T-helper 1 cell treated with Interleukin-12 subunit alpha and Interleukin-12 subunit beta and Interleukin-4 antibody, amounts not matched to agents 30 μg/mL and 1 μg/mL, for 36 hours (primary cell): ENCODE measurements at regions not wholly inside any gene's neighbourhood (a gene's known extent, or its start where the extent isn't known, plus 50 kb on each side); places are given as distances from the start of the nearest gene placed in this dataset.

Experiments
- H3K27ac Mint-ChIP-seq: one replicate; pipeline ENCODE4 v1.8.0; 2021; ENCODE audit warnings: mild to moderate bottlenecking, mixed read lengths
- H3K27me3 Mint-ChIP-seq: one replicate; pipeline ENCODE4 v1.8.0; 2021; ENCODE audit warnings: low read depth, mixed read lengths
- H3K36me3 Mint-ChIP-seq: one replicate; pipeline ENCODE4 v1.8.0; 2021; ENCODE audit warnings: low read depth, mixed read lengths
- H3K4me1 Mint-ChIP-seq: one replicate; pipeline ENCODE4 v1.8.0; 2021; ENCODE audit warnings: low read depth, mixed read lengths
- H3K4me3 Mint-ChIP-seq: one replicate; pipeline ENCODE4 v1.8.0; 2021; ENCODE audit warnings: mild to moderate bottlenecking, moderate library complexity, mixed read lengths
- H3K9me3 Mint-ChIP-seq: one replicate; pipeline ENCODE4 v1.8.0; 2021; ENCODE audit warnings: mixed read lengths

DNA sequence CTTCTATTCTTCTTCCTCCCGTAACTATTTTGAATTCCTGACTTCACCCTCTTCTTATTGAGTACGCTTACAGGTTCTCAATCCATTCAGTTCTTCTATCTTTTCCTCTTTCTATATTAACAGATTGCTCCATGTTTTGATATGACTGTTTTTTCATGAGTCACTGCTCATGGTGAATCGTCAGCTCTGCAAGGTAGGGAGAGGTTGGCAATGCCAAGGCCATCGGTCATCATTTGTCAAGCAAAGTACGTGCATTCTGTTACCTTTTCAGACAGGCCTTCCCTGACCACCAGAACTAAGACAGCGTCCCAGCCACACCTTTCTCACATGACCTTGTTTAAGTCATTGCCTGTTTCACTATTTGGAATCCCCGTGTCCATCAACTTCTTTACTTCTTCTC lies 1001.9 kb upstream of the SORCS1 start:
- H3K36me3 Mint-ChIP-seq: no peaks in the 10 kb centered on the region
- H3K9me3 Mint-ChIP-seq: no peaks in the 10 kb centered on the region
- no peak overlapping the region for H3K27ac Mint-ChIP-seq
- H3K27me3 Mint-ChIP-seq: no peaks in the 10 kb centered on the region
- no peaks in the 10 kb centered on the region for H3K4me1 Mint-ChIP-seq
- no peak overlapping the region for H3K4me3 Mint-ChIP-seq

DNA sequence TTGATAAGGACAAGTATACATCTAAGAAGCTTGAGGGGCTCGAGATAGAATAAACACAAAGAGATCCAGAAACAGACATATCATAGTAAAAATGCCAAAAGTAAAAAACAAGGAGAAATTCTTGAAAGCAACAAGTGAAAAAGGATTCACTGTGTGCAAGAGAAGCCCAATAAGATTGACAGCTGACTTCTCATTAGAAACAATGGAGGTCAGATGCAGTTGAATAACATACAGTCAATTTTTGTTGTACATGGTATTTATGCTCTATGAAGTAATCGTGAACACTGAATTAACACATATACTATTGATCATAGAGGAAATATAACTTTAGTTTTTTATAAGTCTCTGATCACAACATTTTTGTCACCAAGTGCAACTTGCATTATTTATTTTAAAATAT lies 982.8 kb upstream of the SORCS1 start:
- Mint-ChIP-seq H3K9me3 (peaks cover 11% of the 10 kb centered on the region), H3K36me3 (no peaks in the 10 kb centered on the region), H3K27ac (no peak overlapping the region), H3K27me3 (no peaks in the 10 kb centered on the region), H3K4me1 (no peaks in the 10 kb centered on the region), H3K4me3 (no peak overlapping the region)

DNA sequence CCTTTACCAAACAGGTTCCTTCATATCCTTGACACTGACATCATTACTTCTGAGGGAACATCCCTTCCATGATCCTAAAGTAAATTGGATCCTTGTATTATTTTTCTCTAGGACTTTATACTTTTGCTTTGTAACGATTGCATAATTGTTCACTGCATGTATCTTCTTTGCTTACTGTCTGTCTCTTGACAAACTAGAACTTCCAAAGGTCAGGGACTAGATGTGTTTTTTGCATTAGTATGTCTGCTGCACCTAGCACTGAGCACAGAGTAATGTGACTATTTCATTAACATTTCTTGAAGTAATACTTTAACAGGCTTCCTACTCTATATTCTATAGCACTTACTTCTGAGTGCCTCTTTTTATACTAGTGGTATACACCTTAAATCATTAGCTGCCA lies 976.6 kb upstream of the SORCS1 start:
- Mint-ChIP-seq H3K4me3 (no peak overlapping the region), H3K27me3 (no peaks in the 10 kb centered on the region), H3K4me1 (no peaks in the 10 kb centered on the region), H3K9me3 (peaks cover 7% of the 10 kb centered on the region), H3K36me3 (no peaks in the 10 kb centered on the region), H3K27ac (no peak overlapping the region)

DNA sequence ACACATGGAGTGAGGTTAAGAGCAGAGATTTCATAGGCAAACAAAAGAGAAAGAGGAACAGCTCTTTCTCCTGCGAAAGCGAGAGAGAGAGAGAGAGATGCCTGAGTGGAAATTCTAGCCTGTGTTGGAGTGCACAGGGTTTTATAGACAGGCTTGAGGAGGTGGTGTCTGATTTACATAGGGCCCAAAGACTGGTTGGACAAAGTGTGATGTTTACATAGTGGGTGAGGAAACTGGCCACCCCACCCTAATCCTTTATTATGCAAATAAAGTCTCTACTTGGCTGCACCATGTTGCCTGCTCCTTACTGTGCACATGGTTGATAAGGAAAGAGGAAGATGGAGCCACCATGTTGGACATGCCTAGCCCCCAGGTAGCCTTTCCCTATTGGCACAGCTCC lies 967.8 kb upstream of the SORCS1 start:
- no peaks in the 10 kb centered on the region for H3K36me3 Mint-ChIP-seq
- H3K4me3 Mint-ChIP-seq: no peak overlapping the region
- no peaks in the 10 kb centered on the region for H3K27me3 Mint-ChIP-seq
- H3K4me1 Mint-ChIP-seq: no peaks in the 10 kb centered on the region
- H3K9me3 Mint-ChIP-seq: peaks cover 6% of the 10 kb centered on the region
- no peak overlapping the region for H3K27ac Mint-ChIP-seq

DNA sequence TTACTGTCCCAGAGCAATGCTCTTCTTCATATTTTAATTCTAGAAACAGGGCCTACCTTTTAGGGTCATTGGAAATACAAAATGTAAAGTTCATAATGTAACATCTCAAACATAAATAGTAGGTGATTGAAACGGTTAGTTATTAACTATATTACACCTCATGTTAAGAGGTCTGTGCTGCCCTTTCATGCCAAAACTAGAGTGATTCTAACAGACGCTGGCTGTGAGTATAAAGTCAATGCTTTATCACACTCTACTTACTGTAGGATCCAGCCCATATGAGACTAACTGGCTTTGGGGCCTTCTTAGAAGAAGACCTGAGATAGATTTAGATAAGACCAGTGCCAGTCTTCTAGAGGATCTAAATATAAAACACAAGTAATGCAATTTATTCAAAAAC lies 966.1 kb upstream of the SORCS1 start:
- Mint-ChIP-seq H3K4me1 (no peaks in the 10 kb centered on the region), H3K4me3 (no peak overlapping the region), H3K27ac (no peak overlapping the region), H3K27me3 (no peaks in the 10 kb centered on the region), H3K36me3 (no peaks in the 10 kb centered on the region), H3K9me3 (no peaks in the 10 kb centered on the region)

DNA sequence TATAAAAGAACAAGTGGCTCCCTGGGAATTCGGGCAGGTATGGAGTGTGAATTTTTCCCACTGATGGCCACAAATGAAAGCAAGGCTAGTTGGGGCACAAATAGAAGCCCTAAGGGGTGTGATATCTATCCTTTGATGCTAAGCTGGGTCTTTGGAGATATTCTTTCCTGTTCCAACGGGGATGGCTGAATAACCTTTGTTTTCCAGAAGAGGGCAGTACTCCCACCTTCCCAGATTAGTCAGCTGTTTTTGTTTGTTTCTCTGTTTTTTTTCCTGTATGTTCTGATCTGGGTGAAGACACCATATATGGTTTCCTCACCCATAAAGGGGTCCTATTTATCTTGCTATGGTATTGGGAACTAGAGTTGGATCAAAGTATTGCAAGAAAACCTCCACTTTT lies 947.7 kb upstream of the SORCS1 start:
- H3K27me3 Mint-ChIP-seq: no peaks in the 10 kb centered on the region
- H3K36me3 Mint-ChIP-seq: no peaks in the 10 kb centered on the region
- H3K27ac Mint-ChIP-seq: no peak overlapping the region
- H3K4me1 Mint-ChIP-seq: no peaks in the 10 kb centered on the region
- peaks cover 16% of the 10 kb centered on the region for H3K9me3 Mint-ChIP-seq
- H3K4me3 Mint-ChIP-seq: no peak overlapping the region

DNA sequence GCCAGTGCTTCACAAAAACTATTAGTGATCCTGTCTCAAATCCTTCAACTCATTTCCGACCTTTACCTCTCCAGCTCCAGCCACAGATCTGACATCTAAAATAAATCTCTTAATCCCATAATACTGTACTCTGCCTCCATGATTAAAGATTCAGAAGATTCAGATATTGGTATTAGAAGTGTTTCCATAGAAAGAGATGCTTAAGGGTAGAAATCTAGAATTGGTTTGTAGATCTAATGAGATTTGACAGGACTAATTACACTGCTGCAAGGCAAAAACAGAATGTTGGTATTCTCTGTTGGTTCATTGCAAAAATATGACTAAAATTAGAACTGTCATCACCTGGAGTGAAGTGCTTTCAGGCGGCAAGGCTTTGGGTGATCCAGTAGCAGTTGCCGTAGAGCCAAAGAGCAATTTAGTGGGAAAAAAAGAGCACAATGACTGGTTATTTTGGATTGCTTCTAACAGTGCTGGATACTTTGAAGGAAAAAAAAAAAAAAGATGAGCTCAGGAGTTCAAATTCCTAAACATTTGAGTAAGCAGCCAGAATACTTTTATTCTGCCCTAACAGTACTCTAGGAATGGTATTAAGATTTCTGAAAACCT lies 940.1 kb upstream of the SORCS1 start:
- H3K4me3 Mint-ChIP-seq: no peak overlapping the region
- H3K27ac Mint-ChIP-seq: no peak overlapping the region
- no peaks in the 10 kb centered on the region for H3K4me1 Mint-ChIP-seq
- H3K9me3 Mint-ChIP-seq: peaks cover 7% of the 10 kb centered on the region
- no peaks in the 10 kb centered on the region for H3K27me3 Mint-ChIP-seq
- no peaks in the 10 kb centered on the region for H3K36me3 Mint-ChIP-seq

DNA sequence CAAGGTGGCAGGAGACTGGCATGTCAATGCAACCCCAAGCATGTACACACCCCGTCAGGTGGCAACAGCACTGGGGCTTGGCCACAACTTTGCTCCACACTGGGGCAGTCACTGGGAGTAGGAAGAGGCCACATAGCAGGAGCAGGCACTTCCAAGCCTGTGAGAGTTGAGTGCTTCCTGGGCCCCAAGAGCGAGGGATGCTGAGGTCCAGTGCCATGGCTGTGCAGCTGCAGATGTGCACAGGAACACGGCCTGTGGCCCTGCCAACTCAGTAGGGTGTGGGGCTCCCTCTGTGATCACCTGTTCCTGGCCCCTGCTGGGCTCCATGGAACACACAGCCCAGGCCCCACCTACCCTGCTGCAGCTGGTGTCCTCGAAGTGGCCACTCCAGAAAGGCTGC lies 932.8 kb upstream of the SORCS1 start:
- H3K36me3 Mint-ChIP-seq: no peaks in the 10 kb centered on the region
- peaks cover 5% of the 10 kb centered on the region for H3K9me3 Mint-ChIP-seq
- no peaks in the 10 kb centered on the region for H3K4me1 Mint-ChIP-seq
- no peak overlapping the region for H3K27ac Mint-ChIP-seq
- H3K4me3 Mint-ChIP-seq: no peak overlapping the region
- H3K27me3 Mint-ChIP-seq: no peaks in the 10 kb centered on the region

DNA sequence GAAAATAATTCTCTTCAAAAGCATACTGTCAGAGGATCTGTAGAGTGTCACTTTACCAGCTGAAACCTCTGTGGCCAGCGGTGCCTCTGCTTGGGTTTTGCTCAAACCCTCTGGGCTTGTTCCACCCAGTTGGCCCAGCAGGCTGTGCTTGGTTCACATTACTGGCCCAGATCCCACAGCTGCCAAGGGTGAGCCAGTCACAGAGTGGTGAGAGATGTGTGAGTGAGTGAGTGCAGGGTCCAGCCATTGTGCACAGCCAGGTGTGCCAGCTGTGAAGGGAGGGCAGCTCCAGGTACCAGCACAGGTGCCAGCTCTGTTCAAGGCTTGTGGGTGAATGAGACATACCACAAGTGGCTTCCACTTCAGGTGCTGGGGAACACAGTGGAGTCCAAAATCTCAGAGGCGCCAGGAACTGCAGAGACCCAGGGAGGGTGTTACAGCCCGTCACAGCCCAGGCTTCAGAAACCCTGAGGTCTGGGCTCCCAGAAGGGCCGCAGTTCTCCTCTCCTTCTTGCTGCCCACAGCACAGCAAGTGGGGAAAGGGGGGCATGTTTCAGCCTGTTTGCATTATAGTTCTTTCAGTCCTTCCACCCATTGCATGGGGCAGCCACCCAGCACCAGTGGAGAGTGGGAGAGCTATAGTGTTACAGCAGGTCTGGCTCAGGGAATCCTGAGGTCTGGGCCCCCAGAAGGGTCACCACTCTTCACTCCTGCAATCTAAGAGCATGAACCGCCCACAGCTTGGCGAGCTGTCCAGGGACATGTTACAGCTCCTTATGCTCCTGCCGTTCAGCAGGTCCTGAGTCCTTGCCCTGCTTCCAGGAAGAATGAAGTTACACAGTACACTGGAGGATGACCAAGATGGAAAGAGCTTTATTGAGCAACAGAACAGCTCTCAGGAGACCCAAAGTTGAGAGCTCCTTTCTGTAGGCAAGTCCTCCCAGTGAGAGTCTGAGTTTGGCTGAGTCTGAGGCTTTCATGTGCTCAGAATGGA lies 931.7 kb upstream of the SORCS1 start:
- Mint-ChIP-seq H3K36me3 (no peaks in the 10 kb centered on the region), H3K4me1 (no peaks in the 10 kb centered on the region), H3K27me3 (no peaks in the 10 kb centered on the region), H3K4me3 (no peak overlapping the region), H3K9me3 (peaks cover 5% of the 10 kb centered on the region), H3K27ac (no peak overlapping the region)

DNA sequence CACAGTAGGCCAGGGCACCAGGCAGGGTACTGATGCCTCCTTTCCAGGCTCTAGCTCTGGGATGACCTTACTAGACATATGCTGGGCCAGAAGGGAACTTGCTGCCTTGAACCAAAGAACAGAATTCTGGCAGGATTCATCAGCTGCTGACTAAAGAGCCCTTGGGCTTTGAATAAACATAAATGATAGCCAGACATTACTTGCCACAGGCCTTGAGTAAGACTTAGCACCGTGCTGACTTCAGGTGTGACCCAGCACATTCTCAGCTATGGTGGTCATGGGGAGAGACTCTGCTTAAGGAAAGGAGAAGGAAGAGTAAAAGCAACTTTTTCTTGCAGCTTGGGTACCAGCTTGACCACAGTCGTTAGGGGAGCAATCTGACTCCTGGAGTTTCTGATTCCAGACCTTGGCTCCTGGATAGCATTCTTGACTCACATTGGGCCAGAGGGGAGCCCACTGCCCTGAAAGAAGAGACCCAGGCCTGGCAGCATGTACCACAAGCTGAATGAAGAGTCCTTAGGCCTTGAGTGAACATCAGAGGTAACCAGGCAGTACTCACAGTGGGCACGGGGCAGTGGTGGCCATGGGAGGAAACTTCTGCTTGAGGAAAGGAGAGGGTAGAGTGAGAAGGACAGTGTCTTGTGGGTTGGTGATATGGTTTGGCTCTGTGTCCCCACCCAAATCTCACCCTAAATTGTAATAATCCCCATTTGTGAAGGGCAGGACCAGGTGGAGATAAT lies 926.1 kb upstream of the SORCS1 start:
- Mint-ChIP-seq H3K4me3 (no peak overlapping the region), H3K36me3 (no peaks in the 10 kb centered on the region)

DNA sequence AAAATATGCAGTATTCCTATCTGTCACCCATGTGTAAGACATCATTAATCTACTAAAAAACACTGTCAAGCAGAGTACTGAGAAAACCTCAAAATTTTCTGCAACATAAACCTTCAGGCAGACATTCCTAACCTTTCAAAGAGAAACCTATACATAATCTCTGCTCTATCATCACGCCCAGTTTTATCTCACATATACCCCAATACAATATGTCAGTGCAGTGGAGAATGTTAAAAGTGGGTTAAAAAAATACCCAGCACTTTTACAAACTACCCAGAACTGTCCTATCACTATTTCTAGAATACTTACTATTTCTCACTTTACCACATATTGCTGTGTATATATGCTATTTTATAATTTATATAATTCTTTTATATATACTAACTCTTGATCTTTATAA lies 922.0 kb upstream of the SORCS1 start:
- H3K9me3 Mint-ChIP-seq: no peaks in the 10 kb centered on the region
- no peaks in the 10 kb centered on the region for H3K36me3 Mint-ChIP-seq
- no peak overlapping the region for H3K4me3 Mint-ChIP-seq
- H3K27ac Mint-ChIP-seq: no peak overlapping the region
- no peaks in the 10 kb centered on the region for H3K4me1 Mint-ChIP-seq
- H3K27me3 Mint-ChIP-seq: no peaks in the 10 kb centered on the region

More for the DNA sequence above, 926.1 kb upstream of the SORCS1 start:
- Mint-ChIP-seq H3K4me1 (no peaks in the 10 kb centered on the region), H3K9me3 (no peaks in the 10 kb centered on the region), H3K27ac (no peak overlapping the region), H3K27me3 (no peaks in the 10 kb centered on the region)

DNA sequence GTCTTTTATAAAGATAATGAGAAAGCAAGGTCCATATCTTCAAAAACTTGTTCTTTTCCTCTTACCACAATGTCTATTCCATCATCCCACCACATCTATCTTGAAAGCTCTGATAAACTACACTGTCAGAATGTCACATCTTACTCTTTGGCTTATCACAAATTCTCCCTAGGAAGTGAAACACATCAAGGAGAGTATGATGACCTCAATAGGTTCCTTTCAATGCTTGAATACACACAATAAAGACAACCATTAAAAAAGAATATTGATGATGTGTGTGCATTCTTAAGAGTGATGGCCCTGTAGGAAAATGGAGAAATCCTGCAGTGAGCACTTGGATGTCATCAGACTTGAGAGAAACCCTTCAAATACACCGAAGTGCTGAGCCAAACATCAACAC lies 918.1 kb upstream of the SORCS1 start:
- Mint-ChIP-seq H3K27me3 (no peaks in the 10 kb centered on the region), H3K4me1 (no peaks in the 10 kb centered on the region), H3K27ac (no peak overlapping the region), H3K9me3 (no peaks in the 10 kb centered on the region), H3K36me3 (no peaks in the 10 kb centered on the region), H3K4me3 (no peak overlapping the region)

DNA sequence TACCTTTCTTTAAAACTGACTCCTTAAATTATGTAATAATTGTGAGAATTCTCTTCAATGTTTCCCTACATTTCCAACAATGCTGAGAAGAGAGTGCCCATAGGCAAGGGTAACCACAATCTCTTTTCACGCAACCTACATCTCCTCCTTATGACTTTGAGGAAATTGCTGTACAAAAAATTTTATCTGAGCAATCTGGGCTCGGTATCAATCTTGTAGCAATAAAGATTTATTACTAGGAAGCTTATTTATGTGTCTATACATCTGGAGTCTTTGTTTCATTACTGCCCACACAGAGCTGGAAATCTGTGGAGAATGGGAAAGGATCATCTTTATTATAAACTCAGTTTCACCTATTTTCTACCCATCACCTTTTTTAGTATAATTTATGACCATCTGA lies 913.8 kb upstream of the SORCS1 start:
- Mint-ChIP-seq H3K36me3 (no peaks in the 10 kb centered on the region), H3K9me3 (no peaks in the 10 kb centered on the region), H3K27me3 (no peaks in the 10 kb centered on the region), H3K4me3 (no peak overlapping the region), H3K4me1 (no peaks in the 10 kb centered on the region), H3K27ac (no peak overlapping the region)

DNA sequence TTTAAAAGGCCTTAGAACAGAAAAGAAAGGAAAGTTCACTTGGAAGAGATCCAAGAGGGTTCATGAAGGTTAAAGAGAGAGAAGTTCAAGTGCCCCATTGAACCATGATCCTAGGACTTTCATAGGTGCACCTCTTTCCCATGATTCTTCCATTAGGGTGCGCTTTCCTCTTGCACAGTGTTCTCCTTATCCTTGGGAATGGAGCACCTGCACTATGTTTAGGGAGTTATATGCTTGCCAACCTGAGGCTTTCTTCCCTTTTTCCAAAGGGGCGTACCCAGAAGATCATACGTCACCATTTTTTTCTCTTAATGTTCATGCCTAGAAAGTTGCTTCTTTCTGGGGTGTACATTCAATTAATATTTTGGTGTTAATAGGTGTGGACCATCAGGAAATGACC lies 908.0 kb upstream of the SORCS1 start:
- H3K4me1 Mint-ChIP-seq: no peaks in the 10 kb centered on the region
- no peaks in the 10 kb centered on the region for H3K36me3 Mint-ChIP-seq
- no peak overlapping the region for H3K4me3 Mint-ChIP-seq
- H3K9me3 Mint-ChIP-seq: peaks cover 3% of the 10 kb centered on the region
- H3K27me3 Mint-ChIP-seq: no peaks in the 10 kb centered on the region
- no peak overlapping the region for H3K27ac Mint-ChIP-seq

DNA sequence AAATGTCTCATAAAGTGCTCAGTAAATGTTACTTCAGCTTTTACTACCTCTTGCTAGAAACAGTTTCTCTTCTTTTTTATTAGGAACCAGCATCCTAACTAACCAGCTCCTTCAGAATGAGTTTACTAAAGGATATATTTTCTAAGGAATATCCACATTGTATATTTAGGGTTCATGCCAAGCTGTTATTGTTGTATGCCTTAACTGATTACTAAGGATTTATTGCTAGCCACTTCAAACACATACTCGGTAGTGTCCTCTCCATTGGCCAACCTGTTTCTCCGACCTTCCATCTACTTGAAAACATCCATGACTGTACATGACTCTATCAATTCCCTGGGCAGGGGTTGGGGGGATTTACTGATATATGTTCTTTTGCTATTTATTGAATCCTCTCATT lies 906.3 kb upstream of the SORCS1 start:
- H3K4me3 Mint-ChIP-seq: no peak overlapping the region

More for the DNA sequence above, 906.3 kb upstream of the SORCS1 start:
- no peaks in the 10 kb centered on the region for H3K4me1 Mint-ChIP-seq
- no peak overlapping the region for H3K27ac Mint-ChIP-seq
- H3K9me3 Mint-ChIP-seq: peaks cover 3% of the 10 kb centered on the region
- no peaks in the 10 kb centered on the region for H3K27me3 Mint-ChIP-seq
- H3K36me3 Mint-ChIP-seq: no peaks in the 10 kb centered on the region
